Lung (tissue), 11 donors: ENCODE measurements at regions not wholly inside any gene's neighbourhood (a gene's known extent, or its start where the extent isn't known, plus 50 kb on each side); places are given as distances from the start of the nearest gene placed in this dataset.
A peak's percentile ranks its signal among the peaks of the same experiment; 100 is the strongest.

ENCODE experiments used
- ATAC-seq: fragments of 200-7000 bp; cut with Tn5 transposase; one replicate; pipeline ENCODE4 v1.9.1; 2020; ENCODE audit warnings: moderate number of reproducible peaks; ENCODE audit not compliant: insufficient read depth, low FRiP score
- DNase-seq, 3 donors: peaks; one replicate each; pipeline ENCODE4 v3.0.0-alpha.2; 2013 to 2017
- H3K27ac ChIP-seq, 2 donors: one replicate each; pipeline ENCODE4 v1.5.1; 2013; ENCODE audit warnings: mild to moderate bottlenecking in 2 of 2, moderate library complexity in 2 of 2, control low read depth in 1 of 2, inconsistent platforms in 1 of 2, low read depth in 1 of 2, low read length in 1 of 2
- H3K27me3 ChIP-seq, 3 donors: one replicate each; pipeline ENCODE4 v1.5.1; 2013; ENCODE audit warnings: low read length in 2 of 3; ENCODE audit not compliant: control insufficient read depth in 3 of 3, insufficient read depth in 3 of 3
- H3K36me3 ChIP-seq, 4 donors: one replicate each; pipeline ENCODE4 v1.5.1; 2013; ENCODE audit warnings: low read length in 4 of 4, mild to moderate bottlenecking in 1 of 4, moderate library complexity in 1 of 4; ENCODE audit not compliant: control insufficient read depth in 4 of 4, insufficient read depth in 4 of 4
- H3K4me1 ChIP-seq, 5 donors: one replicate each; pipeline ENCODE4 v1.5.1; 2013; ENCODE audit warnings: low read length in 5 of 5, mild to moderate bottlenecking in 2 of 5, moderate library complexity in 1 of 5; ENCODE audit not compliant: control insufficient read depth in 5 of 5, insufficient read depth in 5 of 5
- H3K4me3 ChIP-seq: one replicate; pipeline ENCODE4 v1.5.1; 2013; ENCODE audit warnings: mild to moderate bottlenecking, control low read depth, moderate library complexity
- H3K9ac ChIP-seq, 2 donors: one replicate each; pipeline ENCODE4 v1.5.1; 2013; ENCODE audit warnings: low read length in 2 of 2, control low read depth in 1 of 2; ENCODE audit not compliant: insufficient read depth in 1 of 2
- H3K9me3 ChIP-seq, 4 donors: one replicate each; pipeline ENCODE4 v1.5.1; 2013; ENCODE audit warnings: low read length in 3 of 4, mild to moderate bottlenecking in 1 of 4, moderate library complexity in 1 of 4; ENCODE audit not compliant: control insufficient read depth in 4 of 4, insufficient read depth in 3 of 4
- WGBS, 2 donors: extraction: QIAGEN DNeasy Blood & Tissue Kit; methylation state at CpG; one replicate each; pipeline ENCODE4 v1.1.7; 2013; 5-methylcytosine and 5-hydroxymethylcytosine counted together
- TF ChIP-seq, protein P1 (sequence below): IDR thresholded peaks from 2 replicates; pipeline ENCODE4 v1.5.1; 2012; ENCODE audit warnings: mild to moderate bottlenecking; ENCODE audit errors: control extremely low read depth, extremely low read depth
- donor health status: control.
- donor health status: control.
- donor health status: Bipolar disorder and iron deficiency.
- donor health status: healthy.
- donor health status: DM: yes; HTN: yes; CAD: no.

DNA sequence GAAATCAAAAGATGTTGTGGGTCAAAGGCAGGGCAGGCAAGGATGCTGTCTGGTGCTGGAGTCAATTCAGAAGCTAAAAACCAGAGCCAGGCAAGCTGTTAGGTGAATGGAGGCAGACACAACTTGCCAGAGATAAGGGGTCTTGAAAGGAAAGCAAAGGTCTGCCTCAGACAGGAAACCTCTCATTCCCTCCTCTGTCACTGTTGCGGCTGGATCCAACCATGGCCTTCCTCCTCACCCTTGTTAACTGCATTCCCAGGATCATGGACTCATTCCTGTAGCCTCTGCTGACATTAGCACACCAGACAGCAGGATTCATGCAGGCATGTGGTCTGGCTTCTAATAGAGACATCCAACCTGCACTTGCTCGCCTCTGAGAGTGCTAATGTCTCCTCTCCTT, 186.7 kb upstream of the HS3ST3A1 start:
- H3K9ac ChIP-seq = no peak overlapping the region
- TF ChIP-seq, protein P1, sequence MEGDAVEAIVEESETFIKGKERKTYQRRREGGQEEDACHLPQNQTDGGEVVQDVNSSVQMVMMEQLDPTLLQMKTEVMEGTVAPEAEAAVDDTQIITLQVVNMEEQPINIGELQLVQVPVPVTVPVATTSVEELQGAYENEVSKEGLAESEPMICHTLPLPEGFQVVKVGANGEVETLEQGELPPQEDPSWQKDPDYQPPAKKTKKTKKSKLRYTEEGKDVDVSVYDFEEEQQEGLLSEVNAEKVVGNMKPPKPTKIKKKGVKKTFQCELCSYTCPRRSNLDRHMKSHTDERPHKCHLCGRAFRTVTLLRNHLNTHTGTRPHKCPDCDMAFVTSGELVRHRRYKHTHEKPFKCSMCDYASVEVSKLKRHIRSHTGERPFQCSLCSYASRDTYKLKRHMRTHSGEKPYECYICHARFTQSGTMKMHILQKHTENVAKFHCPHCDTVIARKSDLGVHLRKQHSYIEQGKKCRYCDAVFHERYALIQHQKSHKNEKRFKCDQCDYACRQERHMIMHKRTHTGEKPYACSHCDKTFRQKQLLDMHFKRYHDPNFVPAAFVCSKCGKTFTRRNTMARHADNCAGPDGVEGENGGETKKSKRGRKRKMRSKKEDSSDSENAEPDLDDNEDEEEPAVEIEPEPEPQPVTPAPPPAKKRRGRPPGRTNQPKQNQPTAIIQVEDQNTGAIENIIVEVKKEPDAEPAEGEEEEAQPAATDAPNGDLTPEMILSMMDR = no peak
- peaks cover 0 to 21% (median 0%) of the 10 kb centered on the region in 5 donors for H3K4me1 ChIP-seq
- H3K36me3 ChIP-seq = no peaks in the 10 kb centered on the region
- H3K27me3 ChIP-seq = peaks cover 0 to 2% (median 0%) of the 10 kb centered on the region in 3 donors
- no peak overlapping the region for H3K27ac ChIP-seq
- WGBS, 2 donors = 60 to 63% methylated on average over 2 of the region's 2 CpGs
- no peak for DNase-seq
- no peak for ATAC-seq
- H3K9me3 ChIP-seq = no peaks in the 10 kb centered on the region
- H3K4me3 ChIP-seq = no peak overlapping the region

DNA sequence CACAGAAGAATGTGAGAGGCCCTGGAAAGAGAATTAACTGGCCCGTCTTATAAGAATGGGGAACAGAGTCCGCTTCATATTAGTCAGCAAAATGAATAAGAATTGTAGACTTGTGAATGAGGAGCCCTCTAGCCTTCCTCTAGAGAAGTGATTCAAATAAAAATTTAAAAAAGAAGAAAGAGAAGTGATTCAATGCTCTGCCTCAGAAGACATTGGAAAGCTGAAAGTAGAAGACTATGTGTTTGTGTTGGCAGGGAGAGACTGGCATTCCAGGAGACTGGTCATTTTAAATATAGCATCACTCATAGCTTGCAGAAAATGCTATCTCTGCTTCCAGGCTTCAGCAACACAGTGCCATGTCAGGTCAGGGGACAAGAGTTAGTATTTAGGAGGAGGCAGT, 190.6 kb upstream of the HS3ST3A1 start:
- no peaks in the 10 kb centered on the region for H3K4me1 ChIP-seq

DNA sequence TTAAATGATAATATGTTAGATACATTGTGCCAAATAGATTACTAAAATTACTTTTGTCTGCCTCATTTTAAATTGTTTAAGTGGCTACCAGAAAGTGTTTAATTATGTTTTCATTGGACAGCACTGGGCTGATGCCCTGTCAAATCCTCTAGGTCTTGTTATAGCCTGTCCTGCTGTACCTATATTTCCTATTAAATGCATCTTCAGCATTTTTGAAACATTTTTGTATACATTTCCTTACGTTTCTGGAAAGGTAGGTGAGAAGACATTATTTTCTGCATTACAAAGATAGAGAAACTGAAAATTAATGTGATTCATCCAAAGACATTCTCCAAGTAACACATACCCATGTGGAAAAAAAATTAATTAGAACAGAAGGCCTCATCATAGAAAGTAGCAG, 192.2 kb upstream of the HS3ST3A1 start:
- TF ChIP-seq, protein P1 = no peak
- Histone ChIP-seq H3K4me3 (no peak overlapping the region), H3K27me3 (no peaks in the 10 kb centered on the region), H3K9ac (no peak overlapping the region), H3K4me1 (no peaks in the 10 kb centered on the region), H3K27ac (no peak overlapping the region), H3K9me3 (no peaks in the 10 kb centered on the region), H3K36me3 (no peaks in the 10 kb centered on the region)
- DNase-seq (no peak), ATAC-seq (no peak)
- 74 to 79% methylated on average over 1 of the region's 1 CpG for WGBS, 2 donors

More for the DNA sequence above, 190.6 kb upstream of the HS3ST3A1 start:
- DNase-seq (no peak), ATAC-seq (no peak)
- TF ChIP-seq, protein P1 = no peak
- Histone ChIP-seq H3K27ac (peak overlapping the region in 1 of 2 donors; percentile 71), H3K9ac (no peak overlapping the region), H3K4me3 (no peak overlapping the region), H3K9me3 (no peaks in the 10 kb centered on the region), H3K36me3 (no peaks in the 10 kb centered on the region), H3K27me3 (peaks cover 0 to 2% (median 0%) of the 10 kb centered on the region in 3 donors)
- 66% methylated on average over 2 of the region's 2 CpGs for WGBS, 2 donors

DNA sequence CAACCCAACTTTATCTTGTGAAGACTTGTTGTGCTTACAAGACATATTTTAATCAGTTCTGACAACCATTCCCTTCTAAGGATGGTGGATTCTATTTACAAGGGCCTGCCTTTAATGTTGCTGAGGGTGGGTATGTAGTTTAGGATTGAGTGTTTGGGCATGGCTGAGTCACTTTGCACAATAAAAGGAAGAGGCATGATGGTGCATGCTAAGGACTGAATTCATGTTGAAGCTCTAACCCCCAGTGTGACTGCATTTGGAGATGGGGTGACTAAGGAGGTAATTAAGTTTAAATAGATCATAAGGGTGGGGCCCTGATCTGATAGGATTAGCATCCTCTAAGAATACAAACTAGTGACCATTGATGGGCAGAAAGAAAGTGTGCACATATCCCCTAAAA, 196.1 kb upstream of the HS3ST3A1 start:
- no peaks in the 10 kb centered on the region for H3K27me3 ChIP-seq
- TF ChIP-seq, protein P1 = no peak
- ATAC-seq = no peak
- no peak overlapping the region for H3K4me3 ChIP-seq
- H3K9me3 ChIP-seq = no peaks in the 10 kb centered on the region
- H3K36me3 ChIP-seq = no peaks in the 10 kb centered on the region
- H3K4me1 ChIP-seq = peaks cover 0 to 1% (median 0%) of the 10 kb centered on the region in 5 donors
- DNase-seq = no peak
- H3K27ac ChIP-seq = no peak overlapping the region
- no peak overlapping the region for H3K9ac ChIP-seq
